H1 (cell line): ENCODE measurements at regions not wholly inside any gene's neighbourhood (a gene's known extent, or its start where the extent isn't known, plus 50 kb on each side); places are given as distances from the start of the nearest gene placed in this dataset.

Experiments used
- CHD7 ChIP-seq: fragments of 300-600 bp; sonication (generic); IDR thresholded peaks from 2 replicates; pipeline ENCODE4 v1.7.1; 2012; ENCODE audit warnings: low read length, moderate library complexity, mild to moderate bottlenecking, inconsistent platforms; ENCODE audit not compliant: insufficient replicate concordance
- RXRA ChIP-seq: IDR thresholded peaks from 2 replicates; pipeline ENCODE4 v1.6.1; 2011; ENCODE audit warnings: low read depth, mild to moderate bottlenecking, low read length, moderate library complexity; ENCODE audit not compliant: insufficient read depth
- SP2 ChIP-seq: IDR thresholded peaks from 2 replicates; pipeline ENCODE4 v1.6.1; 2012; ENCODE audit warnings: mild to moderate bottlenecking, low read length, inconsistent platforms
- TAF1 ChIP-seq: IDR thresholded peaks from 2 replicates; pipeline ENCODE4 v1.6.1; 2011; ENCODE audit warnings: mild to moderate bottlenecking, low read depth, low read length

GRCh38 chr5:67487862-67488261 is 291.3 kb upstream of the CD180 start (continued):
- no peak for TF ChIP-seq CHD7
- TF ChIP-seq TAF1 = no peak
- TF ChIP-seq SP2 = no peak
- no peak for TF ChIP-seq RXRA
- TF ChIP-seq, all 59 proteins: peak for 0
